ENCODE measurements at regions not wholly inside any gene's neighbourhood (a gene's known extent, or its start where the extent isn't known, plus 50 kb on each side); places are given as distances from the start of the nearest gene placed in this dataset.

DNA sequence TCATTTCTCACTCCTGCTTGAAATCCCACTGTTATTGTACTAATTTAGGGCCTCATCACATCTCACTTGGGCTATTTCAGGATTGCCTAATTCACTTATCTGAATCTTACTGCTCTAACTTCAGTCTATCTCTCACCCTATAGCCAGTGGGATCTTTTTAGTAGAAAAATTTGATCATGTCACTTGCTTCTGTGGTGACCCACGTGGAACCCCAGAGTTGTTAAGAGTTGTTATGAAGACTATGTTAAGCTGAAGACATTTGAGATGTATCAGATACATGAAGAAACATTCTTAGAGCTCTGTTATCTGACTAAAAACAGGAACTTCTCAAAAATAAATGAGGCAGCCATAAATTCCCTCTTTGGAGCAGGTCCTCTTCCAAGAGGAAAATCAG lies 1375.6 kb upstream of the TENM4 start:
- DNase-seq = no peak

GRCh38 chr11:80815752-80816453 lies 1375.1 kb upstream of the TENM4 start:
- no peak for DNase-seq

DNA sequence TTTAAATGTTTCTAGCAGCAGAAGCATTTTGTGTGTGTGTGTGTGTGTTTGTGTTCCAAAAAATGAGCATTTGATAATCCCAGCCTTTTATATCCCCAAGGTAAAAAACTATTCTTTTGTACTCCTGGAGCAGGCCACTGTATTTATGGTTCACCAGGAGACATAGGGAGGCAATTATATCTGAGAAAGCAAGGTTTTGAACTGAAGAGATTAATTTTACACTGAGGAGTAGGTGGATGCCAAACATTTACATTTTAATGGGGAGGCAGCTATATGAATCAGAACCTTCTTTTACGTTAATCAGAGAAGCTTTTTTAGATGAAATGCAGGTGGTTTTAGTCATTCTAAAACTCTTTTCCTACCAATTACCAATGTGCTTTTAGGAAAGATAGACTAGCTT lies 1374.0 kb upstream of the TENM4 start:
- DNase-seq = no peak

DNA sequence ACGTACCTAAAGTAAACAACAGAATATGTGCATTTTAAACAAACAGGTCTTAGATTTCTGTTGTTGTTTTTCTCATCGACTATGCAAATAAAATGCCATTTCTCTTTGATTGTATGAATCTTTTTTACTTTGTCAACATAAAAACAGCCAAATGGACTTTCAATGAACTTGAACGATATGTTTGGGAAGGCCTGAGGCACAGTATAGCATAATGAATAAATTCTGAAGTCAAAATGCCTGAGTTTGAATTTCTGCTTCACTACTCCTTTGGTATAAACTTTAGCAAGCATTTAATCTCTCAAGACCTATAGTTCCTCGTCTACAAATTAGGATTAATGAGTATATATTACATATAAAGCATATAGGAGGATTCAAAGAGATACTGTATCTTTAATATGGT lies 1369.9 kb upstream of the TENM4 start:
- no peak for DNase-seq

DNA sequence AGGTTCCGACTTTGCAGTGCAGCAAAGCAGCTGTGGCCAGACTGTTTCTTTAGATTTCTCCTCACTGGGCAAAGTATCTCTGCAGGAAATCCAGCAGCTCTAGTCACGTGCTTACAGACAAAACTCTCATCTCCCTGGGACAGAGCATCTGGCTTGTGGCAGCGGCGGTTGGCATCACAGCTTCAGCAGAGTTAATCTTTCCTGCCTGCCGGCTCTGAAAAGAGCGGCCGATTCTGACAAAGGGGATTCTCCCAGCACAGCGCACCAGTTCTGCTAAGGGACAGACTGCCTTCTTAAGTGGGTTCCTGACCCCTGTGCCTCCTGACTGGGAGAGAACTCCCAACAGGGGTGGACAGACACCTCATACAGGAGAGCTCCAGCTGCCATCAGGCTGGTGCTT lies 1357.3 kb upstream of the TENM4 start:
- no peak for DNase-seq

DNA sequence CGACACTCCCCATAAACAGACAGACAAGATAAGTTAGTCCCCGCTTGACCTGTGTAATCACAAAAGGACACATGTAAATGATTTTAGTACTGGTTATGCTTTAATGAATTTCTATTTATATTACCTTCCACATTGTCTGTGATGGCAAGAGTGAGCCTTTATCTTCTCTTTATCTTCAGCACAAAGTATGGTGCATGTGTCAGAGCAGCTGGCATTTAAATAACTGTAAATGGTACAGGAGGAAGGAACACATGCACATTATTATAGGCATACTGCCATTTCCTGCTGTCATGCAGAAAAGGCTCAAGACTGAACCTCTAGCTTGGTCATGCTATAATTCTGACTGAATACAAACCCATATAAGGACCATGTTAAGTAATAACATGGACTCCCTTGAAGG lies 1342.7 kb upstream of the TENM4 start:
- DNase-seq = no peak

- DNase-seq = no peak
Observed at GRCh38 chr11:80782135-80782885, 1341.5 kb upstream of the TENM4 start.

DNA sequence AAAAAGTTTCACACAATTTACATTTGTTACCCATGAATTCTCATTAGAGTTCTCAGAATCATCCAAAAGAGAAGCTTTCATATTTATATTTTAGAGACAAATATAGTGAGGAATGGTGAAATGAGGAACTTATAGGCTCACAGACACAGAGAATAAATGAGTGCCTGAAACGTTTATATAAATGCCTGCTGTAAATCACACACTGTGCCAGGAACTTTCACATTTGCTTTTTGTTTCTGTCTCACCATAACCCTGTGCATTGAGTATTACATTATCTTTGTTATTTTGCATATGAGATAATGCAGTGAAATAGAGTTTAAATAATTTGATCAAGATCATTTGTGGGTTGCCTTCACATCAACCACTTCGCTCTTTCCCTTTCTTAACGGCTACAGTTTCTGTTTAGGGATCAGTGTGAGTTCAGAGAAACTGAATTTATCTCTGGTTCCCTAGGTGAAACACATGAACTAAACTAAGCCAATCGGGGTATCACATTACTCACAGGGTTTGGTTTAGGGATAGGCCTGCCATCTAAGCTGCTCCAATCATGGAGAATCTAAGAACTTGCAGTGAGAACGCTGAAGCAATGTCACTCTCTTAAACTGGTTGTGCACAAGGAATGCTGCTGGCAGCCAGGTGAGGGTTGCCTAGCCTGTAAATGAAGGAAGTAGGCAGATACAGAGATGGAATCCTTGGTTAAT lies 1339.2 kb upstream of the TENM4 start:
- no peak for DNase-seq

GRCh38 chr11:80778941-80779340 lies 1338.1 kb upstream of the TENM4 start:
- no peak for DNase-seq

DNA sequence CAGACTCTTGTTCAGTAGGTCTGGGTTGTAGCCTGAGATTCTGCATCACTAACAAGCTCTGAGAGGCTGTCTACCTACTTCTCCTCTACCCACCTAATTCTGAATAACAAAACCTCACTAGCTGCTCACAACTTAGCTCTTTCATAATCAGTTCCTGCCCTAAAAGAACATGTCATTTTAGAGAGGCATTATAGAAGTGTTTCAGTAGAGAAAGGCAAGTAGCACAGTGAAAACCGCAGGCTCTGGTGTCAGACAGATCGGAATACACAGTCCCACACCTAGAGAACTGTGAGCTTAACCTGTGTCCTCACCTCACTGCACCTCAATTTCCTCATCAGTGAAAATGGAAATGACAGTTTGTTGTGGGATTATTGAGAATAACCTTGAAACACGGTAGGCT lies 1337.6 kb upstream of the TENM4 start:
- DNase-seq = no peak

- DNase-seq = no peak
Observed at GRCh38 chr11:80773919-80774318, 1333.1 kb upstream of the TENM4 start.

DNA sequence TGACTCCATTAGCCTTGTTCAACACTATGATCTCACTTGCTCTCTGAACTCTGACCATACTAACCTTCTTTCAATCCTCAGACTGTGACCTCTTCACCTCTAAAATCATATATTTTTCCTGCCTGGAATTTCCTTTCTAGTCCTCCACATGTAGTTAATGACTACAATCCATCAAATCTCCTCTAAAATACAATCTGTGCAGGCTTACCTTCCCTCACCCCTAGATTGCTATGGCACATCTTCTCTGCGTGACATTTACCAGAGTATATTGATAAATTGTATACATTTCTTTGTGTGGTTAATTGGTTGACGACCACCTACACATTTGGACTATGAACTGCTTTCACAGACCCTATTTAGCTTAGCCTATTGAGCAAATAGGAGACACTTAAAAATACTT lies 1330.2 kb upstream of the TENM4 start:
- no peak for DNase-seq

DNA sequence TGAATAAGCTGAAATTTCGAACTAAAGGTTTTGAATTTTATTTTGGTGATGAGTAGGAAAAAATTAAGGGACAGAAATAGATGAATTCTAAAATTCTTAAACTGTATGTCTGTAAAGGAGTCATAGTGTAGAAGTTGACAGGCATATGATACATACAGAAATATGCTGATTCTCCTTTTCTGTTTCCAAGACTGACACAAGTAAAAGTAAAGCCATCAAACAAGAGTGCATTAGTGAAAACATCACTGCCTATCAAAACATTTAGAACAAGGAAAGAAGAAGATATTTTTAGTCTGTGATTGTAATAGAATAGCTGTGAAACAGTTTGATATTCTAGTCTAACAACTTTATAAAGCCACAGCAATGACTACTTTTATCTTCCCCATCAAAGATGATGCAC lies 1318.0 kb upstream of the TENM4 start:
- DNase-seq = no peak

DNA sequence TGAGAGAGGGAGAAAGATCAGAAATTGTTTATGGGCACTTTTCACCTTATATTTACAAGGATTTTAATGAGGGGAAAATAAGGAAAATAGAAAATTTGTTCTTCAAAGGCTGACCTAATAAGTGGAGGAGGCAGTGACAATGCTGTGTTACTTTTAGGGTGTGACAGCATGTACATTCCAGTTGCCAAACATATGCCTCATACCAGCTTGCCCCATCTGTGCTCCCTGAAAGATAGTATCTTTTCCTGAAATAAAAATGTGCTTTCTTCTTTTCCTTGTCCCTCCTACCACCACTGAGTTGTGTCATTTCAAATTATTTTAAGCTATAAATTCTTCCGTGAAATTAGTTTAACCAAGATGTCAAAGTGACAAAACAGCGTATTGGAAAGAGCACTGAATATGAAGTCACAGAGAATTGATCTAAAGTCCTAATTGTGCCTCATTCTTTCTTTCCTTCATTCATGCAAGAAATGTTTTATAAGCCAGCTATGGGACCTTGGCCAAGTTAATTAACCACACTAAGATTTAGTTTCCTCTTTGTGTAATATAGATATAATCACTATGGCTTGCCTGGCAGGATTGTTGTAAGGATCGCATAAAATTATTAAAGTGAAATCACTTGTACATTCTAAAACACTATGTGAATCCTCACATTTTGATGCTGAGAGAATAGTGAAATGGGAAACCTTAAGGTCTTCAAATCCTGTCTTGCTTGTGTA lies 1307.5 kb upstream of the TENM4 start:
- no peak for DNase-seq

GRCh38 chr11:80746300-80746699 lies 1305.5 kb upstream of the TENM4 start:
- DNase-seq = no peak

- no peak for DNase-seq
Observed at GRCh38 chr11:80745416-80745815, 1304.6 kb upstream of the TENM4 start.

DNA sequence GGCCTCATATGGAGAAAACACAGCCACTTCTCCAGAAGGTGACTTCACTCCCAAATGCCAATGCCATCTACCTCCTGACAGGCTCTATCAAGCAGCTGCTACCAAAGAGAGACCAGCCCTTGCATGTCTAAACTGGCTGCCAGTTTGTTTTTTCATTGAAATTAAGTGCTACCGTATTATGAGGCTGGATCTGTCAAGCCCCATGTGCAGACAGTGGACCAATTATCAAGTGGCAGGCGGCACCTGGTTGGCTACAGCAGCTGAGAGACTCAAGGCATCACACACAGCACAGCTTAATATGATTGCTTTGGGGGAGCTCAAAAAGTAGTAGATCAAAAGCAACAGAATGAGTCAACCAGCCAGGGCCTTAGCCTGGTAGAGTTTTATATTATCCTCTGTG lies 1293.0 kb upstream of the TENM4 start:
- no peak for DNase-seq

DNA sequence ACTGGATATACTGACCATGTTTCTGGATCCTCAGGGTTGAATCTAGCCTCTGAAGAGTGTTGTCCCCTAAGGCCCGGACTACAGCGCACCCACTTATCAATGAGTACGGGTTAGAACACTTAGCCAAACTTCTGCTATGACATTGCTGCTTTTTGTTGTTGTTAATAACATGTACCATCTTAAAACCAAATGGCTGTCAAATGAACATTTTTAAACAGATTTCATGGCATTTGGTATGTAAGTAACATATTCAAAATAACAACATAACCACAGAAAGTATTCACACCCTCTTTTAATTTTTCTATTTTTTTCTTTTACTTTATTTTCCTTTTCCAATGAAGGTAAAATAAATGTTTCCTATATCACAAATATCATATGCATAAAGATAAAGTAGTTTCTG lies 1292.5 kb upstream of the TENM4 start:
- DNase-seq = no peak

DNA sequence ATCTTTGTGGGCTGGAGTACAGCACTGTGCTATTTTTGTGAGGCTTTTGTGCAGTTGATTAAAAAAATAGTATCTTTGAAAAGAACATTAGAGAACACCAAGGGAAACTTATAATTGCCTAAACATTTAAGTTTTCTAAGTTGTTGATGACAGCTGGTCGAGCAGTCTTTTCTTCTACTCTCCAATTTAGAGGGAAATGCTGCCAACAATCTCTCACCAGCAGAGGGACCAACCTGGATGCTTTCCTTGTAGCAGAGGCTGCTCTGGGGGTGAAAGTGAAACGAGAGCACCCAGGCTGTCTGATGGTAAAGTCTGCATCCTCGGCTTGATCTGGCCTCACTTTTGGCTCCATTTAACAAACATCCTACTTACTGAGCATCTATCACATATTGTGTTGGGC lies 1286.5 kb upstream of the TENM4 start:
- no peak for DNase-seq

- DNase-seq = no peak
Observed at GRCh38 chr11:80726236-80726635, 1285.4 kb upstream of the TENM4 start.

- DNase-seq = no peak
Observed at GRCh38 chr11:80724366-80724765, 1283.5 kb upstream of the TENM4 start.

- no peak for DNase-seq
Observed at GRCh38 chr11:80722629-80723028, 1281.8 kb upstream of the TENM4 start.

- no peak for DNase-seq
Observed at GRCh38 chr11:80720295-80720694, 1279.5 kb upstream of the TENM4 start.

GRCh38 chr11:80719292-80719646 lies 1278.4 kb upstream of the TENM4 start:
- no peak for DNase-seq

All from NCI-H1417 treated with DMSO at 0.1 percent for 48 hours (cell line).